GM12878 (cell line): ENCODE measurements at regions not wholly inside any gene's neighbourhood (a gene's known extent, or its start where the extent isn't known, plus 50 kb on each side); places are given as distances from the start of the nearest gene placed in this dataset.

Experiments used
- ATAC-seq: fragments of 200-7000 bp; cut with Tn5 transposase; 3 replicates; pipeline ENCODE4 v1.9.1; 2020; ENCODE audit warnings: mild to moderate bottlenecking, moderate library complexity
- BruUV-seq: library from RNA; stranded (reverse); fragments of 400-500 nt; replicated peaks from 2 replicates; lab custom pipeline; 2021; lab: Mats Ljungman, UMichigan
- CTCF ChIA-PET: fragments of 300-600 bp; sonication (Branson Sonifier 250); formaldehyde crosslinking; extraction: SDS; loops from one replicate; lab custom pipeline; 2021; ENCODE audit warnings: inconsistent platforms; lab: Yijun Ruan, JAX
- POLR2A ChIA-PET: fragments of 350-600 bp; formaldehyde crosslinking; extraction: SDS; loops from one replicate; lab custom pipeline; 2021; ENCODE audit warnings: inconsistent platforms; lab: Charles Lee
- RAD21 ChIA-PET: fragments of 300-600 bp; sonication (Branson Sonifier 250); formaldehyde crosslinking; loops from one replicate; lab custom pipeline; 2023; ENCODE audit warnings: antibody characterized with exemption; ENCODE audit not compliant: unreplicated experiment; lab: Charles Lee
- SMC1A ChIA-PET: fragments of 300-600 bp; sonication (Branson Sonifier 250); formaldehyde crosslinking; loops from one replicate; lab custom pipeline; 2023; ENCODE audit not compliant: unreplicated experiment, uncharacterized antibody; lab: Charles Lee
- DNase-seq: peaks from one replicate; pipeline ENCODE4 v3.0.0-alpha.2; 2011; ENCODE audit warnings: low read depth, low spot score
- FAIRE-seq: peaks from 3 replicates; lab custom pipeline; 2011; peaks lifted over from hg19 to GRCh38; lab: Jason Lieb, UNC
- H2AFZ ChIP-seq: 2 replicates; pipeline ENCODE4 v1.6.0; 2011; ENCODE audit warnings: low read depth, low read length, control low read depth; ENCODE audit not compliant: control insufficient read depth
- H3K27ac ChIP-seq: 2 replicates; pipeline ENCODE4 v1.5.1; 2011; ENCODE audit warnings: control low read depth; ENCODE audit not compliant: control insufficient read depth, insufficient read depth
- H3K27me3 ChIP-seq, 2 experiments: replicated peaks in 1 of 2; 2 replicates each; pipeline versions ENCODE4 v1.6.0 to v1.6.1; 2011; ENCODE audit warnings: low read length in 1 of 2; ENCODE audit not compliant: control insufficient read depth in 2 of 2, insufficient read depth in 2 of 2
- H3K36me3 ChIP-seq, 2 experiments: 2 replicates each; pipeline ENCODE4 v1.5.1; 2011; ENCODE audit warnings: low read length in 1 of 2; ENCODE audit not compliant: control insufficient read depth in 2 of 2, insufficient read depth in 2 of 2
- H3K4me1 ChIP-seq: 2 replicates; pipeline ENCODE4 v1.6.1; 2011; ENCODE audit warnings: mild to moderate bottlenecking, low read length, moderate library complexity, mixed read lengths; ENCODE audit not compliant: control insufficient read depth, insufficient read depth
- H3K4me2 ChIP-seq: 2 replicates; pipeline ENCODE4 v1.6.0; 2011; ENCODE audit warnings: control low read depth; ENCODE audit not compliant: control insufficient read depth, insufficient read depth
- H3K4me3 ChIP-seq: fragments of 200-600 bp; sonication (generic); 2 replicates; pipeline ENCODE4 v1.5.1; 2016
- H3K79me2 ChIP-seq: 2 replicates; pipeline ENCODE4 v1.6.0; 2011; ENCODE audit warnings: low read length; ENCODE audit not compliant: control insufficient read depth, insufficient read depth
- H3K9ac ChIP-seq: 2 replicates; pipeline ENCODE4 v1.8.0; 2011; ENCODE audit warnings: low read length, control low read depth, mixed read lengths; ENCODE audit not compliant: control insufficient read depth, insufficient read depth
- H3K9me3 ChIP-seq: replicated peaks from 3 replicates; pipeline ENCODE4 v1.5.1; 2011; ENCODE audit warnings: mild to moderate bottlenecking, low read length; ENCODE audit not compliant: control insufficient read depth, insufficient read depth
- H4K20me1 ChIP-seq: 2 replicates; pipeline ENCODE4 v1.6.0; 2011; ENCODE audit not compliant: control insufficient read depth, insufficient read depth
- E2F8 ChIP-seq: fragments of 450-650 bp; IDR thresholded peaks from 2 replicates; pipeline ENCODE4 v1.6.1; 2018; ENCODE audit warnings: mild to moderate bottlenecking, low read depth, moderate library complexity; ENCODE audit not compliant: partially characterized antibody
- EED ChIP-seq: sonication (generic); IDR thresholded peaks from 2 replicates; pipeline ENCODE4 v1.6.1; 2016; ENCODE audit warnings: antibody characterized with exemption, low read depth
- ESRRA ChIP-seq: IDR thresholded peaks from 2 replicates; pipeline ENCODE4 v1.6.1; 2012; ENCODE audit warnings: mild to moderate bottlenecking, low read length, improper control_type of control experiment
- HDAC6 ChIP-seq: fragments of 200-600 bp; sonication (generic); IDR thresholded peaks from one replicate; pipeline ENCODE4 v1.8.0; 2017; ENCODE audit warnings: antibody characterized with exemption; ENCODE audit not compliant: unreplicated experiment
- RELA ChIP-seq: fragments of 450-650 bp; IDR thresholded peaks from 2 replicates; pipeline ENCODE4 v1.8.0; 2014; ENCODE audit warnings: borderline replicate concordance; ENCODE audit not compliant: partially characterized antibody
- SUPT20H ChIP-seq: IDR thresholded peaks from 2 replicates; pipeline ENCODE4 v1.6.1; 2011; ENCODE audit warnings: low read depth, mild to moderate bottlenecking, low read length, moderate library complexity, borderline replicate concordance; ENCODE audit not compliant: control insufficient read depth
- ZNF24 ChIP-seq: fragments of 450-650 bp; IDR thresholded peaks from 2 replicates; pipeline ENCODE4 v1.6.1; 2017; ENCODE audit warnings: antibody characterized with exemption, mild to moderate bottlenecking
- ZNF384 ChIP-seq: IDR thresholded peaks from 2 replicates; pipeline ENCODE4 v1.6.1; 2012; ENCODE audit warnings: low read depth, mild to moderate bottlenecking, low read length, improper control_type of control experiment, borderline replicate concordance
- in situ Hi-C: fragments of 300-500 bp; cut with MboI; formaldehyde crosslinking; loops from 9 replicates; pipeline ENCODE4 v1.14.3; 2018; ENCODE audit warnings: mixed read lengths
- intact Hi-C: fragments of 100-400 bp; cut with micrococcal nuclease; formaldehyde crosslinking; loops from one replicate; pipeline ENCODE4 v1.14.2; 2022; ENCODE audit not compliant: unreplicated experiment
- TF ChIP-seq, protein P1 (sequence below): fragments of 450-650 bp; formaldehyde crosslinking; IDR thresholded peaks from 2 replicates; pipeline ENCODE4 v1.5.0; 2022; ENCODE audit warnings: mild to moderate bottlenecking, missing genetic modification characterization

GRCh38 chr11:28491431-28491830 lies 383.2 kb downstream of the METTL15 start (continued):
- no peak for TF ChIP-seq SUPT20H
- no peak for TF ChIP-seq EED
- TF ChIP-seq E2F8 = no peak

DNA sequence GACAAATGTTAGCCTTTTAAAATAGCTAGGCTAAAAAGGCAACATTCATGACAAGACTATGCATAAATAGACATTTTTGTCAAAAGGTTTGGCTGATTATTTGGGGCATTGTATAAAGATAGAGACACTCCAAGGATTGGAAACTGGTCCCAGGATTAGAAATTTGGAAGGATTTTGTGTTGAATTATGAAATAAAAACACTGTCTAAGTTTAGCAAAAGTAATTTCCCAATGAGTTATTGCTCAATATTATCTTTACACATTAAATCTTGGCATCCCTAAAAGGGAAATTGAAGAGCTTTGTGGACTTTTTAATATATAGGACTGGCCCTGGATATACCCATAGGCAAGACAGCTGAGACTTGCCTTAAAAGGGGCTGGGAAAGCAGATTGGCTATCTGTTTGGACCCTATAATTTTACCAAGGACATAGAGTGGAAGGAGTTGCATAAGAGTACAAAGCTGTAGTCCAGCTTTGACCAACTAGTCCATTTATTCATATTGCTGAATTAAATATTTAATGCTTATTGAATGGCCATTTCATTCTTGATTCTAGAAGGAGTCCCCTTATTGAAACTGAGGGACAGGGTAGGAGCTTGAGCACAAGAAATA lies 382.7 kb downstream of the METTL15 start:
- no peak for FAIRE-seq
- ChIA-PET CTCF (interaction anchor here (1.1 kb wide), 1 partner anchor 39 kb away, joined by 3 read pairs; no protein-coding TSS in a partner anchor), POLR2A (no interaction called here)

More for the DNA sequence above, 382.7 kb downstream of the METTL15 start:
- Histone ChIP-seq H3K9ac (no peak overlapping the region), H3K27ac (no peak overlapping the region), H3K36me3 (no peaks in the 10 kb centered on the region)
- ATAC-seq = no peak
- no peak for DNase-seq
- SMC1A ChIA-PET = interaction anchor here (0.7 kb wide), 1 partner anchor 196 kb away, joined by 3 read pairs; no protein-coding TSS in a partner anchor
- TF ChIP-seq ESRRA = no peak
- TF ChIP-seq RELA = no peak
- no peak for TF ChIP-seq ZNF384
- TF ChIP-seq ZNF24 = no peak
- TF ChIP-seq, protein P1, sequence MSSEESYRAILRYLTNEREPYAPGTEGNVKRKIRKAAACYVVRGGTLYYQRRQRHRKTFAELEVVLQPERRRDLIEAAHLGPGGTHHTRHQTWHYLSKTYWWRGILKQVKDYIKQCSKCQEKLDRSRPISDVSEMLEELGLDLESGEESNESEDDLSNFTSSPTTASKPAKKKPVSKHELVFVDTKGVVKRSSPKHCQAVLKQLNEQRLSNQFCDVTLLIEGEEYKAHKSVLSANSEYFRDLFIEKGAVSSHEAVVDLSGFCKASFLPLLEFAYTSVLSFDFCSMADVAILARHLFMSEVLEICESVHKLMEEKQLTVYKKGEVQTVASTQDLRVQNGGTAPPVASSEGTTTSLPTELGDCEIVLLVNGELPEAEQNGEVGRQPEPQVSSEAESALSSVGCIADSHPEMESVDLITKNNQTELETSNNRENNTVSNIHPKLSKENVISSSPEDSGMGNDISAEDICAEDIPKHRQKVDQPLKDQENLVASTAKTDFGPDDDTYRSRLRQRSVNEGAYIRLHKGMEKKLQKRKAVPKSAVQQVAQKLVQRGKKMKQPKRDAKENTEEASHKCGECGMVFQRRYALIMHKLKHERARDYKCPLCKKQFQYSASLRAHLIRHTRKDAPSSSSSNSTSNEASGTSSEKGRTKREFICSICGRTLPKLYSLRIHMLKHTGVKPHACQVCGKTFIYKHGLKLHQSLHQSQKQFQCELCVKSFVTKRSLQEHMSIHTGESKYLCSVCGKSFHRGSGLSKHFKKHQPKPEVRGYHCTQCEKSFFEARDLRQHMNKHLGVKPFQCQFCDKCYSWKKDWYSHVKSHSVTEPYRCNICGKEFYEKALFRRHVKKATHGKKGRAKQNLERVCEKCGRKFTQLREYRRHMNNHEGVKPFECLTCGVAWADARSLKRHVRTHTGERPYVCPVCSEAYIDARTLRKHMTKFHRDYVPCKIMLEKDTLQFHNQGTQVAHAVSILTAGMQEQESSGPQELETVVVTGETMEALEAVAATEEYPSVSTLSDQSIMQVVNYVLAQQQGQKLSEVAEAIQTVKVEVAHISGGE (CRISPR knock-in tag) = no peak
- TF ChIP-seq HDAC6 = no peak
- TF ChIP-seq, all 136 proteins: peak for 0
- H4K20me1 ChIP-seq = no peaks in the 10 kb centered on the region
- no TSS peak for BruUV-seq
- no peaks in the 10 kb centered on the region for H3K4me1 ChIP-seq
- H3K4me3 ChIP-seq = no peak overlapping the region
- no peaks in the 10 kb centered on the region for H3K79me2 ChIP-seq
- H2AFZ ChIP-seq = no peak overlapping the region
- RAD21 ChIA-PET = interaction anchor here (1.1 kb wide), 1 partner anchor 207 kb away, joined by 3 read pairs; no protein-coding TSS in a partner anchor
- H3K27me3 ChIP-seq = no peaks in the 10 kb centered on the region
- H3K9me3 ChIP-seq = no peaks in the 10 kb centered on the region
- in situ Hi-C loops (no loop called here), intact Hi-C loops (no loop called here)
- no peak overlapping the region for H3K4me2 ChIP-seq
